ENCODE measurements at regions not wholly inside any gene's neighbourhood (a gene's known extent, or its start where the extent isn't known, plus 50 kb on each side); places are given as distances from the start of the nearest gene placed in this dataset.

GRCh38 chr3:150308481-150309256 is 99.4 kb upstream of the TSC22D2 start (continued):
- TF ChIP-seq SP2 (IDR thresholded peaks at IDR 0.05; ENCODE audit: low read length) (no peak), RFX5 (IDR thresholded peaks at IDR 0.05; ENCODE audit: borderline replicate concordance, low read depth, low read length) (no peak)
